NCI-H1092 treated with DMSO at 0.1 percent for 48 hours (cell line): ENCODE measurements at regions not wholly inside any gene's neighbourhood (a gene's known extent, or its start where the extent isn't known, plus 50 kb on each side); places are given as distances from the start of the nearest gene placed in this dataset.
"Not testable (repeated sequence)": the region's sequence is repeated elsewhere in the genome, so short reads cannot be mapped to it uniquely, and the experiment has no call there.

Experiments used
- DNase-seq: peaks from one replicate; lab custom pipeline; 2025; lab: John Stamatoyannopoulos, UW

GRCh38 chr18:30451981-30452380 lies 590.6 kb downstream of the DSC3 start:
- DNase-seq, result no peak

GRCh38 chr18:30450927-30451326 lies 591.6 kb downstream of the DSC3 start:
- DNase-seq, result no peak

GRCh38 chr18:30446605-30447004 lies 595.9 kb downstream of the DSC3 start:
- no peak for DNase-seq

- no peak for DNase-seq
Observed at GRCh38 chr18:30444544-30444943, 598.0 kb downstream of the DSC3 start.

- DNase-seq, result no peak
Observed at GRCh38 chr18:30440351-30440750, 602.2 kb downstream of the DSC3 start.

GRCh38 chr18:30439174-30439573 lies 603.4 kb downstream of the DSC3 start:
- DNase-seq, result no peak

GRCh38 chr18:30432349-30432748 lies 610.2 kb downstream of the DSC3 start:
- DNase-seq, result no peak

GRCh38 chr18:30419399-30419798 lies 623.1 kb downstream of the DSC3 start:
- DNase-seq, result not testable (repeated sequence)

- DNase-seq, result no peak
Observed at GRCh38 chr18:30415903-30416302, 626.6 kb downstream of the DSC3 start.

- DNase-seq, result no peak
Observed at GRCh38 chr18:30409120-30409519, 633.4 kb downstream of the DSC3 start.

- DNase-seq, result no peak
Observed at GRCh38 chr18:30406728-30407127, 635.8 kb downstream of the DSC3 start.

GRCh38 chr18:30405038-30405437 lies 637.5 kb downstream of the DSC3 start:
- no peak for DNase-seq

GRCh38 chr18:30404422-30404821 lies 638.1 kb downstream of the DSC3 start:
- no peak for DNase-seq

GRCh38 chr18:30403278-30403677 lies 639.3 kb downstream of the DSC3 start:
- DNase-seq, result no peak

- no peak for DNase-seq
Observed at GRCh38 chr18:30387401-30387800, 655.1 kb downstream of the DSC3 start.

GRCh38 chr18:30386624-30387023 lies 655.9 kb downstream of the DSC3 start:
- DNase-seq, result no peak

- no peak for DNase-seq
Observed at GRCh38 chr18:30385684-30386083, 656.9 kb downstream of the DSC3 start.

GRCh38 chr18:30381826-30382225 lies 660.7 kb downstream of the DSC3 start:
- no peak for DNase-seq

GRCh38 chr18:30378097-30378496 lies 664.4 kb downstream of the DSC3 start:
- no peak for DNase-seq

GRCh38 chr18:30376515-30376914 lies 666.0 kb downstream of the DSC3 start:
- DNase-seq, result peak; percentile 9

- no peak for DNase-seq
Observed at GRCh38 chr18:30361864-30362540, 680.5 kb downstream of the DSC3 start.

- DNase-seq, result no peak
Observed at GRCh38 chr18:30359521-30359920, 683.0 kb downstream of the DSC3 start.

GRCh38 chr18:30358555-30358954 lies 684.0 kb downstream of the DSC3 start:
- DNase-seq, result no peak

GRCh38 chr18:30352551-30353168 lies 689.9 kb downstream of the DSC3 start:
- DNase-seq, result no peak
